MCF 10A (cell line): ENCODE measurements at regions not wholly inside any gene's neighbourhood (a gene's known extent, or its start where the extent isn't known, plus 50 kb on each side); places are given as distances from the start of the nearest gene placed in this dataset.
"Not testable (repeated sequence)": the region's sequence is repeated elsewhere in the genome, so short reads cannot be mapped to it uniquely, and the experiment has no call there.

Experiments
- BruUV-seq: library from RNA; stranded (reverse); fragments of 400-500 nt; replicated peaks from 2 replicates; lab custom pipeline; 2021; lab: Mats Ljungman, UMichigan
- CTCF ChIA-PET: fragments of 300-600 bp; sonication (Branson Sonifier 250); formaldehyde crosslinking; extraction: SDS; loops from one replicate; lab custom pipeline; 2021; ENCODE audit warnings: antibody characterized with exemption, inconsistent platforms; lab: Yijun Ruan, JAX
- POLR2A ChIA-PET: fragments of 300-600, 350-650 bp; sonication (Branson Sonifier 250); formaldehyde crosslinking; extraction: SDS; loops from one replicate; lab custom pipeline; 2020; ENCODE audit warnings: antibody characterized with exemption, inconsistent platforms; lab: Yijun Ruan, JAX
- DNase-seq: peaks from one replicate; pipeline ENCODE4 v3.0.0-alpha.2; 2018; ENCODE audit not compliant: unreplicated experiment
- H3K27ac Mint-ChIP-seq: one replicate; pipeline ENCODE4 v1.8.0; 2022; ENCODE audit warnings: mild to moderate bottlenecking, low read depth, mixed read lengths; ENCODE audit not compliant: unreplicated experiment
- H3K27me3 Mint-ChIP-seq: one replicate; pipeline ENCODE4 v1.8.0; 2022; ENCODE audit warnings: mixed read lengths; ENCODE audit not compliant: insufficient read depth, unreplicated experiment
- H3K36me3 Mint-ChIP-seq: one replicate; pipeline ENCODE4 v1.8.0; 2022; ENCODE audit warnings: mild to moderate bottlenecking, moderate library complexity, mixed read lengths; ENCODE audit not compliant: insufficient read depth, unreplicated experiment
- H3K4me1 Mint-ChIP-seq: one replicate; pipeline ENCODE4 v1.8.0; 2022; ENCODE audit warnings: mixed read lengths; ENCODE audit not compliant: insufficient read depth, unreplicated experiment
- H3K4me3 Mint-ChIP-seq: one replicate; pipeline ENCODE4 v1.8.0; 2022; ENCODE audit warnings: mild to moderate bottlenecking, moderate library complexity, mixed read lengths; ENCODE audit not compliant: unreplicated experiment
- H3K9me3 Mint-ChIP-seq: one replicate; pipeline ENCODE4 v1.8.0; 2022; ENCODE audit warnings: mixed read lengths; ENCODE audit not compliant: unreplicated experiment
- CTCF ChIP-seq: fragments of 200-600 bp; IDR thresholded peaks from one replicate; pipeline ENCODE4 v1.8.0; 2022; ENCODE audit warnings: antibody characterized with exemption, mild to moderate bottlenecking; ENCODE audit not compliant: unreplicated experiment
- intact Hi-C: fragments of 100-400 bp; cut with micrococcal nuclease; formaldehyde crosslinking; loops from 2 replicates; pipeline ENCODE4 v1.14.1; 2022

GRCh38 chr11:25242928-25243327, 746.1 kb downstream of the LUZP2 start:
- intact Hi-C loops, result no loop called here
- POLR2A ChIA-PET, result interaction anchor here (0.6 kb wide), 1 partner anchor 103 kb away, joined by 3 read pairs; no protein-coding TSS in a partner anchor
- TF ChIP-seq CTCF, result no peak
- Mint-ChIP-seq H3K27me3 (no peaks in the 10 kb centered on the region), H3K4me1 (no peaks in the 10 kb centered on the region), H3K4me3 (no peak overlapping the region), H3K36me3 (no peaks in the 10 kb centered on the region), H3K9me3 (peaks cover 15% of the 10 kb centered on the region), H3K27ac (peak overlapping the region; percentile 18)
- no TSS peak for BruUV-seq
- DNase-seq, result peak; percentile 0
- CTCF ChIA-PET, result no interaction called here

- CTCF ChIA-PET, result no interaction called here
- no peaks in the 10 kb centered on the region for H3K27me3 Mint-ChIP-seq
- H3K27ac Mint-ChIP-seq, result no peak overlapping the region
- no TSS peak for BruUV-seq
- TF ChIP-seq CTCF, result no peak
- H3K4me1 Mint-ChIP-seq, result no peaks in the 10 kb centered on the region
- H3K36me3 Mint-ChIP-seq, result no peaks in the 10 kb centered on the region
- no peak overlapping the region for H3K4me3 Mint-ChIP-seq
- POLR2A ChIA-PET, result no interaction called here
- intact Hi-C loops, result no loop called here
- H3K9me3 Mint-ChIP-seq, result peaks cover 15% of the 10 kb centered on the region
- DNase-seq, result no peak
Observed at GRCh38 chr11:25244126-25244525, 747.3 kb downstream of the LUZP2 start.

GRCh38 chr11:25247336-25247735, 750.5 kb downstream of the LUZP2 start:
- H3K9me3 Mint-ChIP-seq, result peaks cover 11% of the 10 kb centered on the region
- H3K27me3 Mint-ChIP-seq, result no peaks in the 10 kb centered on the region
- no peaks in the 10 kb centered on the region for H3K4me1 Mint-ChIP-seq
- no peak overlapping the region for H3K4me3 Mint-ChIP-seq
- no peak overlapping the region for H3K27ac Mint-ChIP-seq
- intact Hi-C loops, result no loop called here
- no TSS peak for BruUV-seq
- H3K36me3 Mint-ChIP-seq, result no peaks in the 10 kb centered on the region
- CTCF ChIA-PET, result no interaction called here
- no peak for TF ChIP-seq CTCF
- DNase-seq, result no peak
- POLR2A ChIA-PET, result no interaction called here

- no peak for DNase-seq
- BruUV-seq, result no TSS peak
- no peak overlapping the region for H3K4me3 Mint-ChIP-seq
- ChIA-PET CTCF (no interaction called here), POLR2A (no interaction called here)
- no peaks in the 10 kb centered on the region for H3K9me3 Mint-ChIP-seq
- no peaks in the 10 kb centered on the region for H3K4me1 Mint-ChIP-seq
- no peaks in the 10 kb centered on the region for H3K36me3 Mint-ChIP-seq
- intact Hi-C loops, result no loop called here
- no peaks in the 10 kb centered on the region for H3K27me3 Mint-ChIP-seq
- TF ChIP-seq CTCF, result no peak
- H3K27ac Mint-ChIP-seq, result no peak overlapping the region
Observed at GRCh38 chr11:25252854-25253253, 756.0 kb downstream of the LUZP2 start.

- peaks cover 15% of the 10 kb centered on the region for H3K9me3 Mint-ChIP-seq
- H3K4me1 Mint-ChIP-seq, POLR2A ChIA-PET, H3K36me3 Mint-ChIP-seq, H3K27ac Mint-ChIP-seq, H3K27me3 Mint-ChIP-seq, intact Hi-C loops, BruUV-seq, DNase-seq, CTCF ChIA-PET, H3K4me3 Mint-ChIP-seq: not testable (repeated sequence)
Observed at GRCh38 chr11:25263861-25264260, 767.0 kb downstream of the LUZP2 start.
